GM10266 (cell line): ENCODE measurements at regions not wholly inside any gene's neighbourhood (a gene's known extent, or its start where the extent isn't known, plus 50 kb on each side); places are given as distances from the start of the nearest gene placed in this dataset.

Experiments
- DNase-seq: peaks from one replicate; pipeline ENCODE4 v3.0.0; 2012; ENCODE audit errors: extremely low spot score
- CTCF ChIP-seq: IDR thresholded peaks from 2 replicates; pipeline ENCODE4 v1.5.1; 2012; ENCODE audit warnings: mild to moderate bottlenecking, low read depth; ENCODE audit not compliant: control insufficient read depth, insufficient read depth; ENCODE audit errors: missing control alignments

DNA sequence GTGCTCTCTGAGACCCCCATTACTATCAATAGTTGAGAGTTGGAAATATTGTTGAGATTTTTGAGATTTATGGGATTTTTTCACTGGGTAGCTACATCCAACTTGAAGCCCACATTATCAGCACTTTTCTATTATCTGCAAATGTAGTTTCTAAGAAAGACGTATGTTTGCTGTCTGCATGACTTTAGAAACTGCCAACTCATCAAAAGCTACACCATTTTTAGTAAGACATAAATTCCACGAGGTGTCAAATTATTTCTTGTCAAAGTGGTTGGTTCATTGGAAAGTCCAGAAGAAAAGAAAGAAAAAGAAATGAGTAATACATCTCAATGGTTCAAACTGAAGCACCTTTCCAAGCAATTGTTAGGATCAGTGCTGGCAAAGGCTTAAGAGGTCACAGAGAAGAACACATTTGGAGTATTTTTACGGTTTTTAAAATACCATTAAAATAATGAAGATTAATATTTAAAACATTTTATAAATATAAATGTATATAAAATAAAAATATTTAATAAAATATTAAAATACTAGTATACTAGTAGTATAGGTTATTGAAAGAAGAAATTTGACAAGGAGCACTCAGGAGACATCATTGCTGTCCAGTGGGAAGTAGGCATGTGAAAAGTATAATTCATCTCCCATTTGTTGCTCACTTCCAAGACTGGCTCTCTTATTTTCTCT, 463.5 kb downstream of the TAFA4 start:
- TF ChIP-seq CTCF = no peak
- DNase-seq = no peak

GRCh38 chr3:68467465-68467864, 464.9 kb downstream of the TAFA4 start:
- TF ChIP-seq CTCF = no peak
- DNase-seq = no peak

GRCh38 chr3:68458581-68458980, 473.8 kb downstream of the TAFA4 start:
- DNase-seq = no peak
- TF ChIP-seq CTCF = no peak

GRCh38 chr3:68448510-68449383, 483.6 kb downstream of the TAFA4 start:
- DNase-seq = no peak
- no peak for TF ChIP-seq CTCF

GRCh38 chr3:68447885-68448284, 484.5 kb downstream of the TAFA4 start:
- TF ChIP-seq CTCF = no peak
- DNase-seq = no peak

- no peak for TF ChIP-seq CTCF
- DNase-seq = no peak
Measured at GRCh38 chr3:68441054-68441453, 491.3 kb downstream of the TAFA4 start.
